ENCODE measurements at regions not wholly inside any gene's neighbourhood (a gene's known extent, or its start where the extent isn't known, plus 50 kb on each side); places are given as distances from the start of the nearest gene placed in this dataset.
"Not testable (repeated sequence)": the region's sequence is repeated elsewhere in the genome, so short reads cannot be mapped to it uniquely, and the experiment has no call there.

DNA sequence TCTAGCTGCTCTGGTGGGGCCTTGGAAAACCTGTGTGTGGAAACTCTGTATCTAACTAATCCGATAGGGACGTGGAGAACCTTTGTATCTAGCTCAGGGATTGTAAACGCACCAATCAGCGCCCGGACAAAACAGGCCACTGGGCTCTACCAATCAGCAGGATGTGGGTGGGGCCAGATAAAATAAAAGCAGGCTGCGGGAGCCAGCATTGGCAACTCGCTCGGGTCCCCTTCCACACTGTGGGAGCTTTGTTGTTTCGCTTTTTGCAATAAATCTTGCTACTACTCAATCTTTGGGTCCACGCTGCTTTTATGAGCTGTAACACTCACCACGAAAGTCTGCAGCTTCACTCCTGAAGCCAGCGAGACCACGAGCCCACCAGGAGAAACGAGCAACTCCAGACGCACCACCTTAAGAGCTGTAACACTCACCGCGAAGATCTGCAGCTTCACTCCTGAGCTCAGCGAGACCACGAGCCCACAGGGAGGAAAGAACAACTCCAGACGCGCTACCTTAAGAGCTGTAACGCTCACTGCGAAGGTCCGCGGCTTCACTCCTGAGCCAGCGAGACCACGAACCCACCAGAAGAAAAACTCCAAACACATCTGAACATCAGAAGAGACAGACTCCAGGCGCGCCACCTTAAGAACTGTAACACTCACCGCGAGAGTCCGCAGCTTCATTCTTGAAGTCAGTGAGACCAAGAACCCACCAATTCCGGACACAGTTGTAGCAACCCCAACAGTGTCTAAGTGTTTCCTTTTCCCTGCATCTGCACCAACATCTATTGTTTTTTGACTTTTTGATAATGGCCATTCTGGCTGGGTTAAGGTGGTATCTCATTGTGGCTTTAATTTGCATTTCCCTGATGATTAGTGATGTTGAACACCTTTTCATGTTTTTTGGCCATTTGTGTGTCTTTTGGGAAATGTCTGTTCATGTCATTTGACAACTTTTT is 92.2 kb upstream of the ITGB1 start:
- TF ChIP-seq, protein P1, sequence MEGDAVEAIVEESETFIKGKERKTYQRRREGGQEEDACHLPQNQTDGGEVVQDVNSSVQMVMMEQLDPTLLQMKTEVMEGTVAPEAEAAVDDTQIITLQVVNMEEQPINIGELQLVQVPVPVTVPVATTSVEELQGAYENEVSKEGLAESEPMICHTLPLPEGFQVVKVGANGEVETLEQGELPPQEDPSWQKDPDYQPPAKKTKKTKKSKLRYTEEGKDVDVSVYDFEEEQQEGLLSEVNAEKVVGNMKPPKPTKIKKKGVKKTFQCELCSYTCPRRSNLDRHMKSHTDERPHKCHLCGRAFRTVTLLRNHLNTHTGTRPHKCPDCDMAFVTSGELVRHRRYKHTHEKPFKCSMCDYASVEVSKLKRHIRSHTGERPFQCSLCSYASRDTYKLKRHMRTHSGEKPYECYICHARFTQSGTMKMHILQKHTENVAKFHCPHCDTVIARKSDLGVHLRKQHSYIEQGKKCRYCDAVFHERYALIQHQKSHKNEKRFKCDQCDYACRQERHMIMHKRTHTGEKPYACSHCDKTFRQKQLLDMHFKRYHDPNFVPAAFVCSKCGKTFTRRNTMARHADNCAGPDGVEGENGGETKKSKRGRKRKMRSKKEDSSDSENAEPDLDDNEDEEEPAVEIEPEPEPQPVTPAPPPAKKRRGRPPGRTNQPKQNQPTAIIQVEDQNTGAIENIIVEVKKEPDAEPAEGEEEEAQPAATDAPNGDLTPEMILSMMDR (IDR thresholded peaks at IDR 0.05) = not testable (repeated sequence)
- not testable (repeated sequence) for TF ChIP-seq POLR2A (IDR thresholded peaks at IDR 0.05)
